ENCODE measurements at regions not wholly inside any gene's neighbourhood (a gene's known extent, or its start where the extent isn't known, plus 50 kb on each side); places are given as distances from the start of the nearest gene placed in this dataset.

DNA sequence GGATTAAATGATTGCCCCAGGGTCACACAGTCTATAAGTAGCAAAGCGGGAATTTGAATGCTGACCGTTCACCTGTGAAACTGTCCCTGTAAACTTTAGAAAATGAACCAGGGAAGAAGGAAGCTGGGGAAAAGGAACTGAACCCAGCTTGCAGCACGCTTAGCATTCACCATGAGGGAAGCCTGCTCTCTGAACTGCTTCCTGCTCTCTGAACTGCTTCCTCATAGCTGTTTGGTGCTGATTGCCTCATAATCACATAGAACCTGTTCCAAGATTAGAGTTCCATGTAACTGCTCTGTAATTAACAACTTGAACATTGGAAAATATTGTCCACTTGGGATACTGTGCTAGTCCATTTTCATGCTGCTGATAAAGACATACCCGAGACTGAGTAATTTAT, 1504.8 kb upstream of the TMEM132C start:
- no peak for TF ChIP-seq POLR2A (IDR thresholded peaks at IDR 0.05; ENCODE audit: low read depth, low read length)
- no peak for TF ChIP-seq EZH2 (IDR thresholded peaks at IDR 0.05; ENCODE audit: borderline replicate concordance, low read depth, low read length, severe bottlenecking)

Data from endothelial cell of umbilical vein (primary cell).